ENCODE measurements at regions not wholly inside any gene's neighbourhood (a gene's known extent, or its start where the extent isn't known, plus 50 kb on each side); places are given as distances from the start of the nearest gene placed in this dataset.

DNA sequence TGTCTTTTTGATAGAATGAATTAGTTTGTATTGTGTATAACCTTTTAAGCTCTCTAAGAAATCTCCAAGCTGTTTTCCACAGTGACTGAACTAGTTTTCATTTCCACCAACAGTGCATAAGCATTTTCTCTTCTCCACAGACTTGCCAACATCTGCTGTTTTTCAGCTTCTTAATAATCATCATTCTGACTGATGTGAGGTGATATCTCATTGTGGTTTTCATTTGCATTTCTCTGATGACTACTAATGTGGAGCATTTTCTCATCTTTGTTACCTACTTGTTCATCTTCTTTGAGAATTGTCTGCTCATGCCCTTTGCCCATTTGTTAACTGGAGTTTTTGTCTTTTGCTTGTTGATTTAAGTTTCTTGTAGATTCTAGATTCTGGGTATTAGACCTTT, 777.5 kb downstream of the OTOL1 start:
- Histone ChIP-seq H3F3A (ENCODE audit: low read length, unreplicated experiment) (no peaks in the 10 kb centered on the region), H3K79me2 (ENCODE audit: low read length) (no peaks in the 10 kb centered on the region), H3K4me2 (ENCODE audit: low read length) (no peak overlapping the region), H3K4me1 (ENCODE audit: insufficient read depth, low read length) (no peaks in the 10 kb centered on the region), H3K4me3 (ENCODE audit: low read length) (no peak overlapping the region), H3K27me3 (ENCODE audit: low read length) (no peaks in the 10 kb centered on the region), H3K9ac (ENCODE audit: low read length) (no peak overlapping the region), H3K9me2 (replicated peaks; ENCODE audit: low read length) (no peaks in the 10 kb centered on the region), H3K27ac (ENCODE audit: low read length) (no peak overlapping the region), H3K9me3 (ENCODE audit: low read length) (no peaks in the 10 kb centered on the region), H2AFZ (ENCODE audit: low read length) (no peak overlapping the region), H3K36me3 (ENCODE audit: low read depth, low read length) (no peaks in the 10 kb centered on the region), H4K20me1 (ENCODE audit: low read length) (no peaks in the 10 kb centered on the region)
- intact Hi-C loops (cut with micrococcal nuclease): no loop called here
- no TSS peak for BruUV-seq (replicated peaks)
- ATAC-seq (no peak), DNase-seq (no peak)
- ChIA-PET CTCF (no interaction called here), POLR2A (ENCODE audit: unreplicated experiment) (no interaction called here)
- TF ChIP-seq EZH2 (IDR thresholded peaks at IDR 0.05; ENCODE audit: low read length, unreplicated experiment) (no peak), EZH2phosphoT487 (IDR thresholded peaks at IDR 0.05; ENCODE audit: borderline replicate concordance, low read length) (no peak)
- TF ChIP-seq, protein P1, sequence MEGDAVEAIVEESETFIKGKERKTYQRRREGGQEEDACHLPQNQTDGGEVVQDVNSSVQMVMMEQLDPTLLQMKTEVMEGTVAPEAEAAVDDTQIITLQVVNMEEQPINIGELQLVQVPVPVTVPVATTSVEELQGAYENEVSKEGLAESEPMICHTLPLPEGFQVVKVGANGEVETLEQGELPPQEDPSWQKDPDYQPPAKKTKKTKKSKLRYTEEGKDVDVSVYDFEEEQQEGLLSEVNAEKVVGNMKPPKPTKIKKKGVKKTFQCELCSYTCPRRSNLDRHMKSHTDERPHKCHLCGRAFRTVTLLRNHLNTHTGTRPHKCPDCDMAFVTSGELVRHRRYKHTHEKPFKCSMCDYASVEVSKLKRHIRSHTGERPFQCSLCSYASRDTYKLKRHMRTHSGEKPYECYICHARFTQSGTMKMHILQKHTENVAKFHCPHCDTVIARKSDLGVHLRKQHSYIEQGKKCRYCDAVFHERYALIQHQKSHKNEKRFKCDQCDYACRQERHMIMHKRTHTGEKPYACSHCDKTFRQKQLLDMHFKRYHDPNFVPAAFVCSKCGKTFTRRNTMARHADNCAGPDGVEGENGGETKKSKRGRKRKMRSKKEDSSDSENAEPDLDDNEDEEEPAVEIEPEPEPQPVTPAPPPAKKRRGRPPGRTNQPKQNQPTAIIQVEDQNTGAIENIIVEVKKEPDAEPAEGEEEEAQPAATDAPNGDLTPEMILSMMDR (conservative IDR thresholded peaks at IDR 0.05; ENCODE audit: low read depth, low read length): no peak

DNA sequence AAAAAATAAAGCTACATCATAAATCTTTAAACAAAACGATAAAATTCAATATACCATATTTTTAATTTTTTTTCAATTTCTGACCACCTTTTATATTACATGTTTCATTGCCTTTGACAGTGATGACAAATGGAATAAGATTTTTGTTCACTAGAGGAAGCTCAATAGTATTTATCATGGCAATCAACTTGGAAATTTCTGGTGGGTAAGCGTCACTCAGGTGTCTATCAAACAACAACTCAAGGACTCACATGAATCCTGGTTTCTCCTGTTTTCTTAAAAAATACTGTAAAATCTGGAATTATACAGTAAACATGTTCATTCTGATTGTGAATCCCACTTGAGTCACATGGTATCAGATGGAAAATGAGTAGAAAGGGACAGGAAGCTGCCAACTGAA, 782.2 kb downstream of the OTOL1 start:
- H3K9ac ChIP-seq (ENCODE audit: low read length): no peak overlapping the region
- BruUV-seq (replicated peaks): no TSS peak
- H3K36me3 ChIP-seq (ENCODE audit: low read depth, low read length): no peaks in the 10 kb centered on the region
- intact Hi-C loops (cut with micrococcal nuclease): no loop called here
- DNase-seq (no peak), ATAC-seq (no peak)
- TF ChIP-seq EZH2phosphoT487 (IDR thresholded peaks at IDR 0.05; ENCODE audit: borderline replicate concordance, low read length) (no peak), EZH2 (IDR thresholded peaks at IDR 0.05; ENCODE audit: low read length, unreplicated experiment) (no peak)
- TF ChIP-seq, protein P1 (conservative IDR thresholded peaks at IDR 0.05; ENCODE audit: low read depth, low read length): no peak
- H4K20me1 ChIP-seq (ENCODE audit: low read length): no peaks in the 10 kb centered on the region
- H3K9me3 ChIP-seq (ENCODE audit: low read length): no peaks in the 10 kb centered on the region
- no peaks in the 10 kb centered on the region for H3K4me1 ChIP-seq (ENCODE audit: insufficient read depth, low read length)
- ChIA-PET CTCF (no interaction called here), POLR2A (ENCODE audit: unreplicated experiment) (no interaction called here)
- H3K27ac ChIP-seq (ENCODE audit: low read length): no peak overlapping the region
- H2AFZ ChIP-seq (ENCODE audit: low read length): no peak overlapping the region
- no peaks in the 10 kb centered on the region for H3K9me2 ChIP-seq (replicated peaks; ENCODE audit: low read length)
- no peaks in the 10 kb centered on the region for H3F3A ChIP-seq (ENCODE audit: low read length, unreplicated experiment)
- H3K79me2 ChIP-seq (ENCODE audit: low read length): no peaks in the 10 kb centered on the region
- no peaks in the 10 kb centered on the region for H3K27me3 ChIP-seq (ENCODE audit: low read length)
- no peak overlapping the region for H3K4me2 ChIP-seq (ENCODE audit: low read length)
- H3K4me3 ChIP-seq (ENCODE audit: low read length): no peak overlapping the region

DNA sequence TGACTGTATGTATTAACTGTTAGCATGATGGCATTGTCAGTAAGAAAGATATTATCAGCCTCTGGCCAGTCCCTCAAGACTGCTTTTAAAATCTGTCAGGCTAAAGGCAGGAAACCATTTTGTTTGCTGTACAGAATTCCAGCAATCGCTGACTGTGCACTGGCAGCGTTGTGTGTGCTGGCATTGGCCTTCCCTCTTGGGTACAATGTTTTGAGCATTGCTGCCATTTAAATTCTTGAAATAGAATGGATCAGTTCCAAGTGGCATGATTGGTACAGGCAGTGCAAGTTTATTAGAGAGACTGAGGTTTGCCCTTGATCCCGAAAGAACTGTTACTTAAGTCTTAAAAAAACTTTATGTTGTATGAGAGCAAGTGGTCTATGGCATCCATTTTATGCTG, 788.7 kb downstream of the OTOL1 start:
- ATAC-seq: no peak
- ChIA-PET CTCF (no interaction called here), POLR2A (ENCODE audit: unreplicated experiment) (no interaction called here)

More for the DNA sequence above, 788.7 kb downstream of the OTOL1 start:
- DNase-seq: no peak
- H3K27me3 ChIP-seq (ENCODE audit: low read length): no peaks in the 10 kb centered on the region
- no peaks in the 10 kb centered on the region for H3K9me2 ChIP-seq (replicated peaks; ENCODE audit: low read length)
- H3K4me2 ChIP-seq (ENCODE audit: low read length): peak overlapping the region; percentile 59; the same call in 1 of the 2 replicates
- H3K27ac ChIP-seq (ENCODE audit: low read length): no peak overlapping the region
- H3K79me2 ChIP-seq (ENCODE audit: low read length): no peaks in the 10 kb centered on the region
- peak overlapping the region; percentile 43; the same call in 1 of the 2 replicates for H2AFZ ChIP-seq (ENCODE audit: low read length)
- peaks cover 16% of the 10 kb centered on the region for H3K4me1 ChIP-seq (ENCODE audit: insufficient read depth, low read length)
- no peak overlapping the region for H3K9ac ChIP-seq (ENCODE audit: low read length)
- no TSS peak for BruUV-seq (replicated peaks)
- no peaks in the 10 kb centered on the region for H3K36me3 ChIP-seq (ENCODE audit: low read depth, low read length)
- H4K20me1 ChIP-seq (ENCODE audit: low read length): no peaks in the 10 kb centered on the region
- H3K4me3 ChIP-seq (ENCODE audit: low read length): no peak overlapping the region
- intact Hi-C loops (cut with micrococcal nuclease): loop anchor here (1.0 to 10.0 kb wide), 5 partner anchors 207 to 723 kb away; no protein-coding TSS in a partner anchor
- no peaks in the 10 kb centered on the region for H3F3A ChIP-seq (ENCODE audit: low read length, unreplicated experiment)
- TF ChIP-seq, protein P1 (conservative IDR thresholded peaks at IDR 0.05; ENCODE audit: low read depth, low read length): no peak
- no peak for TF ChIP-seq EZH2phosphoT487 (IDR thresholded peaks at IDR 0.05; ENCODE audit: borderline replicate concordance, low read length)
- TF ChIP-seq EZH2 (IDR thresholded peaks at IDR 0.05; ENCODE audit: low read length, unreplicated experiment): no peak
- no peaks in the 10 kb centered on the region for H3K9me3 ChIP-seq (ENCODE audit: low read length)
